ENCODE measurements at regions not wholly inside any gene's neighbourhood (a gene's known extent, or its start where the extent isn't known, plus 50 kb on each side); places are given as distances from the start of the nearest gene placed in this dataset.

DNA sequence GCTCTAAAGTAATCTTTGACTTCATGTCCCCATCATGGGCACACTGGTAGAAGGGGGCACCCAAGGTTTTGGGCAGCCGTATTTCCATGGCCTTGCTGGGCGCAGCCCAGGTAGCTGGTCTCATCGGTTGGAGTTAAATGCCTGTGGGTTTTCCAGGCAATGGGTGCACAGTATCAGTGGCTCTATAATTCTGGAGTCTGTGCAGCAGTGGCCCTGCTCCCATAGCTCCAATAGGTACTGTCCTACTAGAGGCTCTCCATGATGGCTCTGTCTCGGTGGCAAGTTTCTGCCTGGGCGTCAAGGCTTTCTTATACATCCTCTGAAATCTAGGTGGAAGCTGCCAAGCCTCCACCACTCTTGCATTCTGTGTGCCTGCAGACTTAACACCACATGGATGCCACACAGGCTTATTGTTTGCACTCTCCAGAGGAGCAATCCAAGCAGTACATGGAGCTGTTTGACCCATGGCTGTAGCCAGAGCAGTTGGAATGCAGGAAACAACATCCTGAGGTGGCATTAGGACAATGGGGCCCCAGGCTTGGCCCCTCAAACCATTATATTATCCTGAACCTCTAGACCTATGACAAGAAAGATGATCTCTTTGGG is 60.5 kb upstream of the UGT8 start (continued):
- TF ChIP-seq NFATC4 (CRISPR knock-in tag; IDR thresholded peaks at IDR 0.05) = no peak
- TF ChIP-seq CREB1 (CRISPR knock-in tag; IDR thresholded peaks at IDR 0.05) = no peak
- TF ChIP-seq, protein P1, sequence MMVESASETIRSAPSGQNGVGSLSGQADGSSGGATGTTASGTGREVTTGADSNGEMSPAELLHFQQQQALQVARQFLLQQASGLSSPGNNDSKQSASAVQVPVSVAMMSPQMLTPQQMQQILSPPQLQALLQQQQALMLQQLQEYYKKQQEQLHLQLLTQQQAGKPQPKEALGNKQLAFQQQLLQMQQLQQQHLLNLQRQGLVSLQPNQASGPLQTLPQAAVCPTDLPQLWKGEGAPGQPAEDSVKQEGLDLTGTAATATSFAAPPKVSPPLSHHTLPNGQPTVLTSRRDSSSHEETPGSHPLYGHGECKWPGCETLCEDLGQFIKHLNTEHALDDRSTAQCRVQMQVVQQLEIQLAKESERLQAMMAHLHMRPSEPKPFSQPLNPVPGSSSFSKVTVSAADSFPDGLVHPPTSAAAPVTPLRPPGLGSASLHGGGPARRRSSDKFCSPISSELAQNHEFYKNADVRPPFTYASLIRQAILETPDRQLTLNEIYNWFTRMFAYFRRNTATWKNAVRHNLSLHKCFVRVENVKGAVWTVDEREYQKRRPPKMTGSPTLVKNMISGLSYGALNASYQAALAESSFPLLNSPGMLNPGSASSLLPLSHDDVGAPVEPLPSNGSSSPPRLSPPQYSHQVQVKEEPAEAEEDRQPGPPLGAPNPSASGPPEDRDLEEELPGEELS (CRISPR knock-in tag; IDR thresholded peaks at IDR 0.05) = no peak
- TF ChIP-seq, protein P2, sequence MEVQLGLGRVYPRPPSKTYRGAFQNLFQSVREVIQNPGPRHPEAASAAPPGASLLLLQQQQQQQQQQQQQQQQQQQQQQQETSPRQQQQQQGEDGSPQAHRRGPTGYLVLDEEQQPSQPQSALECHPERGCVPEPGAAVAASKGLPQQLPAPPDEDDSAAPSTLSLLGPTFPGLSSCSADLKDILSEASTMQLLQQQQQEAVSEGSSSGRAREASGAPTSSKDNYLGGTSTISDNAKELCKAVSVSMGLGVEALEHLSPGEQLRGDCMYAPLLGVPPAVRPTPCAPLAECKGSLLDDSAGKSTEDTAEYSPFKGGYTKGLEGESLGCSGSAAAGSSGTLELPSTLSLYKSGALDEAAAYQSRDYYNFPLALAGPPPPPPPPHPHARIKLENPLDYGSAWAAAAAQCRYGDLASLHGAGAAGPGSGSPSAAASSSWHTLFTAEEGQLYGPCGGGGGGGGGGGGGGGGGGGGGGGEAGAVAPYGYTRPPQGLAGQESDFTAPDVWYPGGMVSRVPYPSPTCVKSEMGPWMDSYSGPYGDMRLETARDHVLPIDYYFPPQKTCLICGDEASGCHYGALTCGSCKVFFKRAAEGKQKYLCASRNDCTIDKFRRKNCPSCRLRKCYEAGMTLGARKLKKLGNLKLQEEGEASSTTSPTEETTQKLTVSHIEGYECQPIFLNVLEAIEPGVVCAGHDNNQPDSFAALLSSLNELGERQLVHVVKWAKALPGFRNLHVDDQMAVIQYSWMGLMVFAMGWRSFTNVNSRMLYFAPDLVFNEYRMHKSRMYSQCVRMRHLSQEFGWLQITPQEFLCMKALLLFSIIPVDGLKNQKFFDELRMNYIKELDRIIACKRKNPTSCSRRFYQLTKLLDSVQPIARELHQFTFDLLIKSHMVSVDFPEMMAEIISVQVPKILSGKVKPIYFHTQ (CRISPR knock-in tag; IDR thresholded peaks at IDR 0.05) = no peak
- no peak for TF ChIP-seq MXD4 (CRISPR knock-in tag; IDR thresholded peaks at IDR 0.05; ENCODE audit: borderline replicate concordance)
- TF ChIP-seq GTF2I (CRISPR knock-in tag; conservative IDR thresholded peaks at IDR 0.05) = no peak
- TF ChIP-seq ETV6 (CRISPR knock-in tag; IDR thresholded peaks at IDR 0.05) = no peak
- TF ChIP-seq, protein P3, sequence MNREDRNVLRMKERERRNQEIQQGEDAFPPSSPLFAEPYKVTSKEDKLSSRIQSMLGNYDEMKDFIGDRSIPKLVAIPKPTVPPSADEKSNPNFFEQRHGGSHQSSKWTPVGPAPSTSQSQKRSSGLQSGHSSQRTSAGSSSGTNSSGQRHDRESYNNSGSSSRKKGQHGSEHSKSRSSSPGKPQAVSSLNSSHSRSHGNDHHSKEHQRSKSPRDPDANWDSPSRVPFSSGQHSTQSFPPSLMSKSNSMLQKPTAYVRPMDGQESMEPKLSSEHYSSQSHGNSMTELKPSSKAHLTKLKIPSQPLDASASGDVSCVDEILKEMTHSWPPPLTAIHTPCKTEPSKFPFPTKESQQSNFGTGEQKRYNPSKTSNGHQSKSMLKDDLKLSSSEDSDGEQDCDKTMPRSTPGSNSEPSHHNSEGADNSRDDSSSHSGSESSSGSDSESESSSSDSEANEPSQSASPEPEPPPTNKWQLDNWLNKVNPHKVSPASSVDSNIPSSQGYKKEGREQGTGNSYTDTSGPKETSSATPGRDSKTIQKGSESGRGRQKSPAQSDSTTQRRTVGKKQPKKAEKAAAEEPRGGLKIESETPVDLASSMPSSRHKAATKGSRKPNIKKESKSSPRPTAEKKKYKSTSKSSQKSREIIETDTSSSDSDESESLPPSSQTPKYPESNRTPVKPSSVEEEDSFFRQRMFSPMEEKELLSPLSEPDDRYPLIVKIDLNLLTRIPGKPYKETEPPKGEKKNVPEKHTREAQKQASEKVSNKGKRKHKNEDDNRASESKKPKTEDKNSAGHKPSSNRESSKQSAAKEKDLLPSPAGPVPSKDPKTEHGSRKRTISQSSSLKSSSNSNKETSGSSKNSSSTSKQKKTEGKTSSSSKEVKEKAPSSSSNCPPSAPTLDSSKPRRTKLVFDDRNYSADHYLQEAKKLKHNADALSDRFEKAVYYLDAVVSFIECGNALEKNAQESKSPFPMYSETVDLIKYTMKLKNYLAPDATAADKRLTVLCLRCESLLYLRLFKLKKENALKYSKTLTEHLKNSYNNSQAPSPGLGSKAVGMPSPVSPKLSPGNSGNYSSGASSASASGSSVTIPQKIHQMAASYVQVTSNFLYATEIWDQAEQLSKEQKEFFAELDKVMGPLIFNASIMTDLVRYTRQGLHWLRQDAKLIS (CRISPR knock-in tag; IDR thresholded peaks at IDR 0.05; ENCODE audit: borderline replicate concordance) = no peak
- TF ChIP-seq, protein P4, sequence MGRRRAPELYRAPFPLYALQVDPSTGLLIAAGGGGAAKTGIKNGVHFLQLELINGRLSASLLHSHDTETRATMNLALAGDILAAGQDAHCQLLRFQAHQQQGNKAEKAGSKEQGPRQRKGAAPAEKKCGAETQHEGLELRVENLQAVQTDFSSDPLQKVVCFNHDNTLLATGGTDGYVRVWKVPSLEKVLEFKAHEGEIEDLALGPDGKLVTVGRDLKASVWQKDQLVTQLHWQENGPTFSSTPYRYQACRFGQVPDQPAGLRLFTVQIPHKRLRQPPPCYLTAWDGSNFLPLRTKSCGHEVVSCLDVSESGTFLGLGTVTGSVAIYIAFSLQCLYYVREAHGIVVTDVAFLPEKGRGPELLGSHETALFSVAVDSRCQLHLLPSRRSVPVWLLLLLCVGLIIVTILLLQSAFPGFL (CRISPR knock-in tag; IDR thresholded peaks at IDR 0.05; ENCODE audit: borderline replicate concordance) = no peak
- TF ChIP-seq ZNF121 (CRISPR knock-in tag; IDR thresholded peaks at IDR 0.05) = no peak

DNA sequence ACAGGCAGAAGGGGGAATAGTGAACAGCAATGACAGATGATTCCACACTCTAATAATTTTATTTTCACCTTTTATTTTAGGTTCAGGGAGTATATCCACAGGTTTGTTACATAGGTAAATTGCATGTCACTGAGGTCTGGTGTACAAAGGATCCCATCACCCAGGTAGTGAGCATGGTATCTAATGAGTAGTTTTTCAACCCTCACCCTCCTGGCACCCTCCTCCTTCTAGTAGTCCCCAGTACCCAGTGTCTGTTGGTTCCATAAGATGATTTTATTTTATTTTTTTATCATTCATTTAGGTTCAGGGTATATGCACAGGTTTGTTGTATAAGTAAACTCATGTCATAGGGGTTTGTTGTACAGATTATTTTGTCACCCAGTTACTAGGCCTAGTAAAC is 58.6 kb upstream of the UGT8 start:
- ATAC-seq (no peak), DNase-seq (ENCODE audit: low spot score) (no peak)
- ChIA-PET POLR2A (no interaction called here), CTCF (no interaction called here)
- H3K27ac Mint-ChIP-seq = no peak overlapping the region
- H3K4me3 Mint-ChIP-seq = no peak overlapping the region
- H3K27me3 Mint-ChIP-seq (ENCODE audit: low read depth) = no peaks in the 10 kb centered on the region
- H3K9me3 Mint-ChIP-seq = peaks cover 31% of the 10 kb centered on the region
- peaks cover 11% of the 10 kb centered on the region for H3K4me1 Mint-ChIP-seq
- H3K36me3 Mint-ChIP-seq = peaks cover 8% of the 10 kb centered on the region
- TF ChIP-seq ZNF138 (CRISPR knock-in tag; conservative IDR thresholded peaks at IDR 0.05) (no peak), OVOL2 (CRISPR knock-in tag; IDR thresholded peaks at IDR 0.05; ENCODE audit: borderline replicate concordance) (no peak), NFATC4 (CRISPR knock-in tag; IDR thresholded peaks at IDR 0.05) (no peak), RELA (CRISPR knock-in tag; IDR thresholded peaks at IDR 0.05; ENCODE audit: borderline replicate concordance) (no peak), SMAD4 (CRISPR knock-in tag; IDR thresholded peaks at IDR 0.05) (no peak), HMGA2 (CRISPR knock-in tag; IDR thresholded peaks at IDR 0.05) (no peak), PRRX2 (CRISPR knock-in tag; IDR thresholded peaks at IDR 0.05) (no peak), KAT7 (CRISPR knock-in tag; IDR thresholded peaks at IDR 0.05; ENCODE audit: borderline replicate concordance) (no peak), FOXP1 (CRISPR knock-in tag; IDR thresholded peaks at IDR 0.05; ENCODE audit: borderline replicate concordance) (no peak), JUN (CRISPR knock-in tag; IDR thresholded peaks at IDR 0.05) (no peak)
- TF ChIP-seq, protein P5, sequence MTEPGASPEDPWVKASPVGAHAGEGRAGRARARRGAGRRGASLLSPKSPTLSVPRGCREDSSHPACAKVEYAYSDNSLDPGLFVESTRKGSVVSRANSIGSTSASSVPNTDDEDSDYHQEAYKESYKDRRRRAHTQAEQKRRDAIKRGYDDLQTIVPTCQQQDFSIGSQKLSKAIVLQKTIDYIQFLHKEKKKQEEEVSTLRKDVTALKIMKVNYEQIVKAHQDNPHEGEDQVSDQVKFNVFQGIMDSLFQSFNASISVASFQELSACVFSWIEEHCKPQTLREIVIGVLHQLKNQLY (CRISPR knock-in tag; IDR thresholded peaks at IDR 0.05) = no peak
- TF ChIP-seq, protein P6, sequence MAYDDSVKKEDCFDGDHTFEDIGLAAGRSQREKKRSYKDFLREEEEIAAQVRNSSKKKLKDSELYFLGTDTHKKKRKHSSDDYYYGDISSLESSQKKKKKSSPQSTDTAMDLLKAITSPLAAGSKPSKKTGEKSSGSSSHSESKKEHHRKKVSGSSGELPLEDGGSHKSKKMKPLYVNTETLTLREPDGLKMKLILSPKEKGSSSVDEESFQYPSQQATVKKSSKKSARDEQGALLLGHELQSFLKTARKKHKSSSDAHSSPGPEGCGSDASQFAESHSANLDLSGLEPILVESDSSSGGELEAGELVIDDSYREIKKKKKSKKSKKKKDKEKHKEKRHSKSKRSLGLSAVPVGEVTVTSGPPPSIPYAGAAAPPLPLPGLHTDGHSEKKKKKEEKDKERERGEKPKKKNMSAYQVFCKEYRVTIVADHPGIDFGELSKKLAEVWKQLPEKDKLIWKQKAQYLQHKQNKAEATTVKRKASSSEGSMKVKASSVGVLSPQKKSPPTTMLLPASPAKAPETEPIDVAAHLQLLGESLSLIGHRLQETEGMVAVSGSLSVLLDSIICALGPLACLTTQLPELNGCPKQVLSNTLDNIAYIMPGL (CRISPR knock-in tag; IDR thresholded peaks at IDR 0.05) = no peak

All from WTC11 (cell line).